ENCODE measurements at regions not wholly inside any gene's neighbourhood (a gene's known extent, or its start where the extent isn't known, plus 50 kb on each side); places are given as distances from the start of the nearest gene placed in this dataset.

DNA sequence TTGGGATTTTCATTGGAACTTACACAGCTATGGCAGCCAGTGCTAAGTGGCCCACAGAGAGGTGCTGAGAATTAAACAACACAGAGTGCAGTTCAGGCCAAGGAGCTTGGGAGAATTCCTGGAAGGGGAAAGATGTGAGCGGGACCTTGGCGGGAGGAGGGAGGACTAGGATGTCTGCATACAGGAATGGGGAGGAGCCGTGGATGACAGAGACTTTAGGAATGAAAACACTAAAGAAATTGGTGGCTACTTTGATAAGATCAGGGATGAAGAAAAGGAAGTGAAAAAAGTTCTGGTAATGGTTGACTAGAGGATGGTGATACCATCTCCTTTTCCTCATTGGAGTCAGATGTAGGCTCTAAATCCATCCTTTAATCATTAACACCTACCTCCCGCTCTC, 234.2 kb upstream of the FZD8 start:
- Histone ChIP-seq H4K8ac (ENCODE audit: low read depth in 2 of 2, low read length in 2 of 2) (peak overlapping the region in 1 of 2 experiments; percentile 70; a peak in 2 of 4 replicates), H2AFZ (replicated peaks; ENCODE audit: low read length, poor library complexity) (peak overlapping the region; percentile 64), H3K18ac (ENCODE audit: low read depth, low read length) (peak overlapping the region; percentile 69; the same call in 1 of the 2 replicates), H3K4me2 (ENCODE audit: low read depth, low read length) (no peak overlapping the region), H3K36me3 (ENCODE audit: control insufficient read depth, insufficient read depth, low read length) (no peaks in the 10 kb centered on the region), H3K4me1 (ENCODE audit: control insufficient read depth, insufficient read depth, low read length) (peaks cover 11% of the 10 kb centered on the region), H3K23ac (ENCODE audit: low read depth, low read length) (no peak overlapping the region), H4K20me1 (ENCODE audit: insufficient read depth, low read length) (no peaks in the 10 kb centered on the region), H3K56ac (ENCODE audit: extremely low read depth, insufficient read depth, low read length) (no peak overlapping the region), H2AK9ac (replicated peaks; ENCODE audit: low read depth, low read length, poor library complexity) (no peak overlapping the region), H3K14ac (replicated peaks; ENCODE audit: low read depth, low read length) (no peak overlapping the region), H3K27ac (ENCODE audit: insufficient read depth, low read length) (no peak overlapping the region), H3K27me3 (ENCODE audit: control insufficient read depth, insufficient read depth, low read length) (no peaks in the 10 kb centered on the region), H3K79me1 (ENCODE audit: low read depth in 1 of 2, low read length in 2 of 2) (no peaks in the 10 kb centered on the region), H2BK5ac (ENCODE audit: low read depth, low read length, poor library complexity, severe bottlenecking) (peak overlapping the region; percentile 84), H2AK5ac (ENCODE audit: low read depth, low read length) (no peak overlapping the region), H4K91ac (ENCODE audit: insufficient read depth, low read depth, low read length) (peak overlapping the region; percentile 70), H4K5ac (ENCODE audit: low read depth, low read length) (no peak overlapping the region), H3K4me3 (ENCODE audit: insufficient read depth, low read depth, low read length) (no peak overlapping the region), H3K9me1 (ENCODE audit: insufficient read depth, low read length) (peaks cover 3% of the 10 kb centered on the region; the same call in 1 of the 2 replicates), H3K9ac (ENCODE audit: low read depth, low read length) (no peak overlapping the region), H2BK20ac (ENCODE audit: low read depth, low read length) (peak overlapping the region; percentile 79; the same call in 1 of the 2 replicates), H2BK15ac (ENCODE audit: low read depth, low read length) (no peak overlapping the region), H2BK120ac (ENCODE audit: low read depth, low read length) (peak overlapping the region; percentile 86), H3K9me3 (ENCODE audit: control insufficient read depth, insufficient read depth, low read length) (no peaks in the 10 kb centered on the region), H3K4ac (ENCODE audit: low read depth, low read length) (peak overlapping the region; percentile 77; the same call in 1 of the 2 replicates)
- intact Hi-C loops (cut with micrococcal nuclease): no loop called here
- in situ Hi-C loops (cut with MboI; ENCODE audit: low sequenced_read_pairs): no loop called here
- DNase-seq: peak; percentile 73
- dilution Hi-C loops (cut with HindIII; ENCODE audit: low sequenced_read_pairs, unreplicated experiment): no loop called here
- ChIA-PET CTCF (no interaction called here), POLR2A (ENCODE audit: unreplicated experiment) (no interaction called here)
- TF ChIP-seq, protein P1, sequence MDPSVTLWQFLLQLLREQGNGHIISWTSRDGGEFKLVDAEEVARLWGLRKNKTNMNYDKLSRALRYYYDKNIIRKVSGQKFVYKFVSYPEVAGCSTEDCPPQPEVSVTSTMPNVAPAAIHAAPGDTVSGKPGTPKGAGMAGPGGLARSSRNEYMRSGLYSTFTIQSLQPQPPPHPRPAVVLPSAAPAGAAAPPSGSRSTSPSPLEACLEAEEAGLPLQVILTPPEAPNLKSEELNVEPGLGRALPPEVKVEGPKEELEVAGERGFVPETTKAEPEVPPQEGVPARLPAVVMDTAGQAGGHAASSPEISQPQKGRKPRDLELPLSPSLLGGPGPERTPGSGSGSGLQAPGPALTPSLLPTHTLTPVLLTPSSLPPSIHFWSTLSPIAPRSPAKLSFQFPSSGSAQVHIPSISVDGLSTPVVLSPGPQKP (IDR thresholded peaks at IDR 0.05; ENCODE audit: borderline replicate concordance, low read depth, low read length): no peak
- TF ChIP-seq SMC3 (IDR thresholded peaks at IDR 0.05; ENCODE audit: low read depth, low read length) (no peak), RAD21 (IDR thresholded peaks at IDR 0.05; ENCODE audit: low read length) (no peak), CEBPB (IDR thresholded peaks at IDR 0.05; ENCODE audit: low read depth, low read length) (no peak), CHD1 (IDR thresholded peaks at IDR 0.05; ENCODE audit: low read depth, low read length) (no peak), POLR2A (IDR thresholded peaks at IDR 0.05; ENCODE audit: low read depth, low read length) (no peak), RFX5 (IDR thresholded peaks at IDR 0.05; ENCODE audit: low read depth, low read length) (no peak)
- TF ChIP-seq, protein P2, sequence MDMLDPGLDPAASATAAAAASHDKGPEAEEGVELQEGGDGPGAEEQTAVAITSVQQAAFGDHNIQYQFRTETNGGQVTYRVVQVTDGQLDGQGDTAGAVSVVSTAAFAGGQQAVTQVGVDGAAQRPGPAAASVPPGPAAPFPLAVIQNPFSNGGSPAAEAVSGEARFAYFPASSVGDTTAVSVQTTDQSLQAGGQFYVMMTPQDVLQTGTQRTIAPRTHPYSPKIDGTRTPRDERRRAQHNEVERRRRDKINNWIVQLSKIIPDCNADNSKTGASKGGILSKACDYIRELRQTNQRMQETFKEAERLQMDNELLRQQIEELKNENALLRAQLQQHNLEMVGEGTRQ (IDR thresholded peaks at IDR 0.05; ENCODE audit: low read depth, low read length): no peak
- TF ChIP-seq, protein P3, sequence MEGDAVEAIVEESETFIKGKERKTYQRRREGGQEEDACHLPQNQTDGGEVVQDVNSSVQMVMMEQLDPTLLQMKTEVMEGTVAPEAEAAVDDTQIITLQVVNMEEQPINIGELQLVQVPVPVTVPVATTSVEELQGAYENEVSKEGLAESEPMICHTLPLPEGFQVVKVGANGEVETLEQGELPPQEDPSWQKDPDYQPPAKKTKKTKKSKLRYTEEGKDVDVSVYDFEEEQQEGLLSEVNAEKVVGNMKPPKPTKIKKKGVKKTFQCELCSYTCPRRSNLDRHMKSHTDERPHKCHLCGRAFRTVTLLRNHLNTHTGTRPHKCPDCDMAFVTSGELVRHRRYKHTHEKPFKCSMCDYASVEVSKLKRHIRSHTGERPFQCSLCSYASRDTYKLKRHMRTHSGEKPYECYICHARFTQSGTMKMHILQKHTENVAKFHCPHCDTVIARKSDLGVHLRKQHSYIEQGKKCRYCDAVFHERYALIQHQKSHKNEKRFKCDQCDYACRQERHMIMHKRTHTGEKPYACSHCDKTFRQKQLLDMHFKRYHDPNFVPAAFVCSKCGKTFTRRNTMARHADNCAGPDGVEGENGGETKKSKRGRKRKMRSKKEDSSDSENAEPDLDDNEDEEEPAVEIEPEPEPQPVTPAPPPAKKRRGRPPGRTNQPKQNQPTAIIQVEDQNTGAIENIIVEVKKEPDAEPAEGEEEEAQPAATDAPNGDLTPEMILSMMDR (conservative IDR thresholded peaks at IDR 0.05; ENCODE audit: low read depth, low read length): no peak
- 58 to 100% methylated on average over 1 to 2 of the region's 4 CpGs for WGBS, 2 experiments (ENCODE audit: extremely low coverage in 2 of 2, insufficient read length in 1 of 2)
- ATAC-seq (ENCODE audit: low read depth): peak; percentile 83
- no TSS peak for BruUV-seq (replicated peaks)

Measured in IMR-90 (cell line).